ENCODE measurements at regions not wholly inside any gene's neighbourhood (a gene's known extent, or its start where the extent isn't known, plus 50 kb on each side); places are given as distances from the start of the nearest gene placed in this dataset.

DNA sequence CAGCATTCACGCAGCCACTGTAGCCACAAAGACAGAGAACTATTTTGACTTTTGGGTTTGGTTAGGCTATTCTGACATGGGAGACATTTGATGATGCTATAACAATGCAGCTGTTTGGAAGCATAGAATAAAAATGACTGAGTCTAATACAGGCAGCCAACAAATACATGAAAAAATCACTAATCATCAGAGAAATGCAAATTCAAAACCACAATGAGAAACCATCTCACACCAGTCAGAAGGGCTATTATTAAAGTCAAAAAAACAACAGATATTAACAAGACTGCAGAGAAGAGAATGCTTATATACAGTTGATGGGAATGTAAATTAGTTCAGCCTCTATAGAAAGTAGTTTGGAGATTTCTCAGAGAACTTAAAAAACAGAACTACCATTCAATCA, 107.1 kb upstream of the POC5 start:
- TF ChIP-seq, protein P1, sequence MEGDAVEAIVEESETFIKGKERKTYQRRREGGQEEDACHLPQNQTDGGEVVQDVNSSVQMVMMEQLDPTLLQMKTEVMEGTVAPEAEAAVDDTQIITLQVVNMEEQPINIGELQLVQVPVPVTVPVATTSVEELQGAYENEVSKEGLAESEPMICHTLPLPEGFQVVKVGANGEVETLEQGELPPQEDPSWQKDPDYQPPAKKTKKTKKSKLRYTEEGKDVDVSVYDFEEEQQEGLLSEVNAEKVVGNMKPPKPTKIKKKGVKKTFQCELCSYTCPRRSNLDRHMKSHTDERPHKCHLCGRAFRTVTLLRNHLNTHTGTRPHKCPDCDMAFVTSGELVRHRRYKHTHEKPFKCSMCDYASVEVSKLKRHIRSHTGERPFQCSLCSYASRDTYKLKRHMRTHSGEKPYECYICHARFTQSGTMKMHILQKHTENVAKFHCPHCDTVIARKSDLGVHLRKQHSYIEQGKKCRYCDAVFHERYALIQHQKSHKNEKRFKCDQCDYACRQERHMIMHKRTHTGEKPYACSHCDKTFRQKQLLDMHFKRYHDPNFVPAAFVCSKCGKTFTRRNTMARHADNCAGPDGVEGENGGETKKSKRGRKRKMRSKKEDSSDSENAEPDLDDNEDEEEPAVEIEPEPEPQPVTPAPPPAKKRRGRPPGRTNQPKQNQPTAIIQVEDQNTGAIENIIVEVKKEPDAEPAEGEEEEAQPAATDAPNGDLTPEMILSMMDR (IDR thresholded peaks at IDR 0.05) = no peak
- no peak for TF ChIP-seq POLR2A (IDR thresholded peaks at IDR 0.05)
